OCI-LY1 (cell line): ENCODE measurements at regions not wholly inside any gene's neighbourhood (a gene's known extent, or its start where the extent isn't known, plus 50 kb on each side); places are given as distances from the start of the nearest gene placed in this dataset.

Experiments used
- CTCF ChIP-seq: fragments of 200-600 bp; sonication (generic), shearing (Covaris generic); IDR thresholded peaks from 2 replicates; pipeline ENCODE4 v1.5.1; 2017; ENCODE audit warnings: mild to moderate bottlenecking, antibody characterized with exemption, low read length, moderate library complexity, mixed read lengths
- EZH2 ChIP-seq: fragments of 200-600 bp; sonication (generic), shearing (Covaris generic); IDR thresholded peaks from 2 replicates; pipeline ENCODE4 v1.8.0; 2017; ENCODE audit warnings: borderline replicate concordance, mixed run types, mild to moderate bottlenecking, antibody characterized with exemption, low read length, moderate library complexity, mixed read lengths

- no peak for TF ChIP-seq CTCF
- no peak for TF ChIP-seq EZH2
Measured at GRCh38 chr10:36181426-36182178, 539.5 kb upstream of the FZD8 start.
